ENCODE measurements at regions not wholly inside any gene's neighbourhood (a gene's known extent, or its start where the extent isn't known, plus 50 kb on each side); places are given as distances from the start of the nearest gene placed in this dataset.

GRCh38 chr2:126766969-126767296 is 111.0 kb downstream of the GYPC start:
- Histone ChIP-seq H3F3A (ENCODE audit: insufficient read depth, low read depth) (no peaks in the 10 kb centered on the region), H3K9me2 (ENCODE audit: insufficient read depth) (no peaks in the 10 kb centered on the region), H3K79me2 (ENCODE audit: low read depth) (no peaks in the 10 kb centered on the region), H3K4me2 (no peak overlapping the region), H3K27ac (no peak overlapping the region), H3K4me3 (no peak overlapping the region), H3K27me3 (ENCODE audit: insufficient read depth, low read depth) (peaks cover 54% of the 10 kb centered on the region), H3K9me3 (ENCODE audit: insufficient read depth, low read depth) (no peaks in the 10 kb centered on the region), H2AFZ (no peak overlapping the region), H4K20me1 (ENCODE audit: insufficient read depth) (no peaks in the 10 kb centered on the region), H3K4me1 (replicated peaks; ENCODE audit: insufficient read depth) (no peaks in the 10 kb centered on the region), H3K36me3 (ENCODE audit: low read depth) (no peaks in the 10 kb centered on the region)
- intact Hi-C loops (cut with micrococcal nuclease; ENCODE audit: unreplicated experiment): no loop called here
- no TSS peak for BruUV-seq (replicated peaks)
- DNase-seq: no peak
- ChIA-PET CTCF (no interaction called here), POLR2A (ENCODE audit: unreplicated experiment) (no interaction called here)
- TF ChIP-seq CTCF (conservative IDR thresholded peaks at IDR 0.05) (no peak), EZH2 (IDR thresholded peaks at IDR 0.05; ENCODE audit: low read depth) (no peak)

- Histone ChIP-seq H4K20me1 (ENCODE audit: insufficient read depth) (no peaks in the 10 kb centered on the region), H3K79me2 (ENCODE audit: low read depth) (no peaks in the 10 kb centered on the region), H3K4me3 (no peak overlapping the region), H3K27me3 (ENCODE audit: insufficient read depth, low read depth) (peaks cover 76% of the 10 kb centered on the region), H3K36me3 (ENCODE audit: low read depth) (no peaks in the 10 kb centered on the region), H3K4me1 (replicated peaks; ENCODE audit: insufficient read depth) (no peaks in the 10 kb centered on the region), H3K27ac (no peak overlapping the region), H2AFZ (no peak overlapping the region), H3K9me2 (ENCODE audit: insufficient read depth) (no peaks in the 10 kb centered on the region), H3K9me3 (ENCODE audit: insufficient read depth, low read depth) (no peaks in the 10 kb centered on the region), H3F3A (ENCODE audit: insufficient read depth, low read depth) (no peaks in the 10 kb centered on the region), H3K4me2 (no peak overlapping the region)
- TF ChIP-seq EZH2 (IDR thresholded peaks at IDR 0.05; ENCODE audit: low read depth) (no peak), CTCF (conservative IDR thresholded peaks at IDR 0.05) (no peak)
- BruUV-seq (replicated peaks): no TSS peak
- intact Hi-C loops (cut with micrococcal nuclease; ENCODE audit: unreplicated experiment): no loop called here
- ChIA-PET CTCF (no interaction called here), POLR2A (ENCODE audit: unreplicated experiment) (no interaction called here)
- DNase-seq: no peak
Observed at GRCh38 chr2:126769118-126769517, 113.2 kb downstream of the GYPC start.

DNA sequence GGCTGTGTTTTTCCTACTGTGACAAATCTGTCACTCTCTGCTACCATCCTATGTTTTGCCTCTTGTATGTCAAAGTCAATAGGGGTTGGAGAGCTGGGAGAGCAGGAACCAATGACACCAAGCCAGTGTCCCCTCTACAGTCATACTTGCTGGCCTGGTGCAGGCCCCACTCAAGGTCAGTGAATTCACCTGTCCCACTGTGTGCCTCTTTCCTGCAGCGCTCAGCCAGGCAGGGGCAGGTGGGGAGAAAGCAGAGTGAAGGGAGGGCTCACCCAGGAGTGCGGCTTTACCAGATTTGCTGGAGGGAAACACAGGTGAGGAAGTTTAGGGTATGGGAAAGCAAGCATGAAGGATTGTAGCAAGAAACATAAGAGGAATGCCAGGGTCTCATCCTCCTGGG is 114.5 kb downstream of the GYPC start:
- H3K79me2 ChIP-seq (ENCODE audit: low read depth): no peaks in the 10 kb centered on the region
- ChIA-PET POLR2A (ENCODE audit: unreplicated experiment) (no interaction called here), CTCF (no interaction called here)
- no peaks in the 10 kb centered on the region for H4K20me1 ChIP-seq (ENCODE audit: insufficient read depth)
- no TSS peak for BruUV-seq (replicated peaks)
- H3K4me3 ChIP-seq: no peak overlapping the region
- no peak for TF ChIP-seq CTCF (conservative IDR thresholded peaks at IDR 0.05)
- no peak for TF ChIP-seq EZH2 (IDR thresholded peaks at IDR 0.05; ENCODE audit: low read depth)
- intact Hi-C loops (cut with micrococcal nuclease; ENCODE audit: unreplicated experiment): no loop called here
- no peaks in the 10 kb centered on the region for H3K36me3 ChIP-seq (ENCODE audit: low read depth)
- H3K4me2 ChIP-seq: no peak overlapping the region
- peaks cover 89% of the 10 kb centered on the region for H3K27me3 ChIP-seq (ENCODE audit: insufficient read depth, low read depth)
- H2AFZ ChIP-seq: no peak overlapping the region
- DNase-seq: no peak
- no peaks in the 10 kb centered on the region for H3K9me2 ChIP-seq (ENCODE audit: insufficient read depth)
- no peaks in the 10 kb centered on the region for H3K9me3 ChIP-seq (ENCODE audit: insufficient read depth, low read depth)
- no peaks in the 10 kb centered on the region for H3F3A ChIP-seq (ENCODE audit: insufficient read depth, low read depth)
- H3K4me1 ChIP-seq (replicated peaks; ENCODE audit: insufficient read depth): no peaks in the 10 kb centered on the region
- H3K27ac ChIP-seq: no peak overlapping the region

Measured in PC-9 (cell line).